Occipital lobe (tissue), 1 donor: ENCODE measurements at regions not wholly inside any gene's neighbourhood (a gene's known extent, or its start where the extent isn't known, plus 50 kb on each side); places are given as distances from the start of the nearest gene placed in this dataset.

Source experiments
- DNase-seq: peaks from one replicate; lab custom pipeline; 2025; lab: John Stamatoyannopoulos, UW

DNA sequence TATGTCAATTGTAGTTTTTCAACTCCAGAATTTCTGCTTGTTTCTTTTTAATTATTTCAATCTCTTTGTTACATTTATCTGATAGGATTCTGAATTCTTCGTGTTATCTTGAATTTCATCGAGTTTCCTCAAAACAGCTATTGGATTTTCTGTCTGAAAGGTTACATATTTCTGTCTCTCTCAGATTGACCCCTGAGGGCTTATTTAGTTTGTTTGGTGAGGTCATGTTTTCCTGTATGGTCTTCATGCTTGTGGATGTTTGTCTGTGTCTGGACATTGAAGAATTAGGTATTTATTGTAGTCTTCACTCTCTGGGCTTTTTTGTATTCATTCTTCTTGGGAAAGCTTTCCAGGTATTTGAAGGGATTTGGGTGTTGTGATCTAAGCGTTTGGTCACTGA lies 85.6 kb downstream of the SNAPC1 start:
- no peak for DNase-seq

- DNase-seq = no peak
Observed at GRCh38 chr14:61854898-61855297, 92.7 kb downstream of the SNAPC1 start.

GRCh38 chr14:61860294-61860918 lies 98.2 kb downstream of the SNAPC1 start:
- no peak for DNase-seq

GRCh38 chr14:61861320-61861865 lies 99.2 kb downstream of the SNAPC1 start:
- DNase-seq = no peak

- DNase-seq = no peak
Observed at GRCh38 chr14:61864329-61864898, 102.2 kb downstream of the SNAPC1 start.

DNA sequence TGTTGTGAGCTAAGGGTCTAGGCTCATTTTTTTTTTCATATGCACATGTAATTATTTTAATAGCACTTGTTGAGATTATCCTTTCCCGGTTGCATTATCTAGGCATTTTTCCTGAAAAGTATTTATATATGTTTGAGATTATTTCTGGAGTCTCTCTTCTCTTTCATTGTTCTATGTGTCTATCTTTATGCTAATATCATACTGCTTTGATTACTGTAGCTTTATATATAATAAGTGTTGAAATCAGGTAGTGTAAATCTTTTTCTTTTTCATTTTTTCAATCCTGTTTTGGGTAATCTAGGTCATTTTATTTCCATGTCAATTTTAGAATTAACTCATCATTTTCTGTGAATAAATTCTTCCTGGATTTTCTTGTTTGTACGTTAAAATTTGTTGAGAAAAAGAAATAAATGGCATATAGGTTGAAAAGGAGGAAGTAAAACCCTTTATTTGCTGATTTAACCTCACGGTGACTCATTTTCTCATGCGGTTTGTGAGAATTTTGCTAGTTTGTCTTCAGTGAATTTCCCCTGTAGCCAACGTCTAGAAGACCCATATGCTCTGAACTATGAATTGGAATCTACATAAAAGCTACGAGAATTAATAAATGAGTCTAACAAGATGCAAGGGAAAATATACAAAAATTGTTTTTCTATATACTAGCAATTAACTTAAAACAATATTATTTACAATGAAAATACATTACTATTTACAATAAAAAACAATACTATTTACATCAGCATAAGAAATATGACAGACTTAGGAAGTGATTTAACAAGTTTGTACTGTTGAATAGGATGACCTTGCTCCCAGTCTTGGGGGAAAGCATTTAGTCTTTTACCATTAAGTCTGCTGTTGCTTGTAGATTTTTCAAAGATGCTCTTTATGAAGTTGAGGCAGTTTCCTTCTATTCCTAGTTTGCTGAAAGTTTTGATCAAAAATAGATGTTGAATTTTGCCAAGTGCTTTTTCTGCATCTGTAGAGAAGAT lies 105.0 kb downstream of the SNAPC1 start:
- no peak for DNase-seq

DNA sequence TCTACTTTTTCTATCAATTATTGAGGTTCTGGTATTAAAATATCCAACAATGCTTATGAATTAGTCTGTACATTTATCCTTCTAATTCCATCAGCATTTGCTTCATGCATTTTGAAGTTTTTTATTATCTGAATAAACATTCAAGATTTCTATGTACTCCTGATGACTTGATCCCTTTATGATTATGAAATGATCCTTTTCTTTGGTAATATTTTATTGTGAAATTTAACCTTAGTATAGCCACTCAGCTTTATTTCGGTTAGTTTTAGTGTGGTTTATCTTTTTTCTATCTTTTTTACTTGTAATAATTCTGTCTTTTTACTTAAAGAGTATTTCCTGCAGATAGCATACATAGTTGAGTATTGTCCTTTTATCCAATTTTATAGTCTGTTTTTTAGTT lies 106.6 kb downstream of the SNAPC1 start:
- no peak for DNase-seq

DNA sequence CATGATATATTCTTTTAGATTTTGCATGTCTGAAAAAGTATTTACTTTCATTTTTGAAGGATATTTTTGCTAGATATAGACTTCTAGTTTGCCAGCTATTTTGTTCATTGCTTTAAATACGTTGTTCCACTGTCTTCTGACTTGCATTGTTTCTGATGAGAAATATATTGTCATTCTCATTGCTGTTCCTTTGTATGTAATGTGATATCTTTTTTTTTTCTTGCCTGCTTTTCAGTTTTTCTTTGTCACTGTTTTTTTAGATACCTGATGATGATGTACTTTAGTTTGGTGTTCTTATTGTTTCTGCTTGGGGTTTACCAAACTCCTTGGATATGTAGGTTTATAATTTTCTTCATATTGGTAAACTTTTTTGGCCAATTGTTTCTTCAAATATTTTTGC lies 107.9 kb downstream of the SNAPC1 start:
- DNase-seq = no peak

DNA sequence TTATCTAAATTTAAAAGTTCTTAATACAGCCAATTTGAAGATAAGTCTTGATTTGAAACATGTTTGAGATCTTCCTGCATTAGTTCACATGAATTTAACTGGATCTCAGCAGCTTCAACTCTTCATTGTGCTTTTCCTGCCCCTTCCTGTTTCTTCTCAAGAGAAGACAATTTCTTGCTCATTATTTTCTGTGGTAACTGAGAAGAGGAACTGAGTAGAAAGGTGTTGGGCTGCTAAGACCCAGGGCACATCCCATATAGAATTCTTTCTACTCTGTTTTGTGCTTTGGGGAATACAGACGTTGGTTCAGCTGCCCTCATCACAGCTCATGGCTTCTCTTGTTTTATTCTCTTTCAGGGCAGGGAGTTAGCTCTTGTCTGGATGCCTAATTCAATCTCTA lies 110.2 kb downstream of the SNAPC1 start:
- DNase-seq = no peak

DNA sequence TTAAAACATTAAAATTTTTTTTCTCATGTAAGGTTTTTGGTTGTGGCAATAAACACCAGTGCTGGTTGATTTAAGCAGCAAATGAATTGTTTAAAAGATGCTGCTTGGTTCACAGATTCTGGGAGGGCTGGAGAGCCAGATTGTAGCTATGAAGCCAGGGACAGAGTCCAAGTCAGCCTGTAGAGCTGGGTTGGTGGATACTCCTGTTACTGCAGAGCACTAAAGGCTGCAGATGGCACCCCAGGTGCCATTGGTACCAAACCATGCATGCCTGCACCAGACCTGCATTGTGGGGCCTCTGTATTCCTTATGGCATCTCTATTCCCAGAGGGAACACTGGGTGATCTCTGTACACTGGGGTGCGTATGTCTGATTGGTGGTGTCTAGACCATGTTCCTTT lies 113.3 kb downstream of the SNAPC1 start:
- DNase-seq = no peak

DNA sequence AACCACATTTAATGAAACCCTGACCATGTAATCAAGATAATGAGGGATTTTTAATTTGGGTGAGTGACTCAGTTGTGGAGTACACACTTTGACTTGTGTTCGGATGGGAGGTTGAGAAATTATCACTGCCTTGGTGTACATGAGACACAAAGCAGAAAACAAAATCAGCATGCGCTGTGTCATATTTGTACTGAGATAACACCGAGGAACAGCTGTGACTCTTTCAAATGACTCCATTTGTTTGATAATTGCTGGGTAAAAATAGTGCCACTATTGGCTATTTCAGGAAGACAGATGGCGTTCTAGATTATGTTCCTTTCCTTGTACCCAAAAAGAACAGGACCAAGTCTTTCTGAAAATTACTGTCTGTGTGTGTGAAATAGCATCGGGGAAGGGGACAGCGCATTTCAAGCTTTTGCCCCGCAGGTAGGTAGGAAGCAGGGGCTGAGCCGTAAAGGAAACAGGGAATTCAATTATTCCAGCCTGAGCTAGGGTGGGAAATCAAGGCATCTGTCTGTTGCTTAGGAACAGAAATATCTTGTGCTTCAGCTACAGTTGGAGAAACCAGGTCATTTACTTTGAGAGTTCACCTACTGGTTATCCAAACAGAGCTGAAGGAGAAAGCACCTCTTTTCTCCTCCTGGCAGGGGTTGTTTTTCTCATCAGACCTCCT lies 114.3 kb downstream of the SNAPC1 start:
- no peak for DNase-seq

DNA sequence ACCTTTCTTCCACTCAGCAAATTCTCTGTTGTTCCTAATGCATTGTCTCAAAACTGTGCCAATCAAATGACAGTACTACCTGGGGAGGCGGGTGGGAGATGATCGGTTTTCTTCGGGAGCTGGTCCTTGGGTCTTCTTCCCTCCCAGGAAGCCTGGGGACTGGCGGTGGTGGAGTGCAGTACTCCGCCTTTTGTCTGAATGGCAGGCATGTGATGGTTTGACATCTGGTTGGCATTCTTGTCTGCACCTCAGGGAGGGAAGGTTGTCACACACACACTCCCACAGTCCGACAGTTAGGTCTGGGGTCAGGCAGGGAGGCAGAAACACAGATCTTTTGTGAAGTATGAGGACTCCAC lies 114.8 kb downstream of the SNAPC1 start:
- no peak for DNase-seq

- no peak for DNase-seq
Observed at GRCh38 chr14:61877768-61878167, 115.5 kb downstream of the SNAPC1 start.

- no peak for DNase-seq
Observed at GRCh38 chr14:61878931-61879330, 116.7 kb downstream of the SNAPC1 start.

GRCh38 chr14:61881046-61881445 lies 118.8 kb downstream of the SNAPC1 start:
- no peak for DNase-seq

DNA sequence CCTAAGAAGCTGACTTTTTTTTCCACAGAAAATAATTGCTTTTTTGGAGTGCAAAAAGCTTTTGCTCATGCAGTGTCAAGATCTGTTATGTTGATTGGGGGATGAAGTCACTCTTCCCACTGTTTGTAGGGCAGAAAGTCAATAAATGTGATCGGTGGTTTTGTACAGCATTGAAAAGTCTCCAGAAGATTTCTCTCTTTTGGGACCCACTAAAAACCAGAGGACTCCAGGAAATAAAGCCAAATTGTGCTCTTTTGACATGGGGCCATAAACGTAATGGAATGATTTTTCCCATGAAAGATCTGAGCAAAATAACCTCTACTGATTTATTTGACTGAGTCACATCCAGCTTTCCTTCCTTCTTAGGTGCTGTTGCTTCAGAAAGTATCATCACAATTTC lies 122.5 kb downstream of the SNAPC1 start:
- DNase-seq = no peak

DNA sequence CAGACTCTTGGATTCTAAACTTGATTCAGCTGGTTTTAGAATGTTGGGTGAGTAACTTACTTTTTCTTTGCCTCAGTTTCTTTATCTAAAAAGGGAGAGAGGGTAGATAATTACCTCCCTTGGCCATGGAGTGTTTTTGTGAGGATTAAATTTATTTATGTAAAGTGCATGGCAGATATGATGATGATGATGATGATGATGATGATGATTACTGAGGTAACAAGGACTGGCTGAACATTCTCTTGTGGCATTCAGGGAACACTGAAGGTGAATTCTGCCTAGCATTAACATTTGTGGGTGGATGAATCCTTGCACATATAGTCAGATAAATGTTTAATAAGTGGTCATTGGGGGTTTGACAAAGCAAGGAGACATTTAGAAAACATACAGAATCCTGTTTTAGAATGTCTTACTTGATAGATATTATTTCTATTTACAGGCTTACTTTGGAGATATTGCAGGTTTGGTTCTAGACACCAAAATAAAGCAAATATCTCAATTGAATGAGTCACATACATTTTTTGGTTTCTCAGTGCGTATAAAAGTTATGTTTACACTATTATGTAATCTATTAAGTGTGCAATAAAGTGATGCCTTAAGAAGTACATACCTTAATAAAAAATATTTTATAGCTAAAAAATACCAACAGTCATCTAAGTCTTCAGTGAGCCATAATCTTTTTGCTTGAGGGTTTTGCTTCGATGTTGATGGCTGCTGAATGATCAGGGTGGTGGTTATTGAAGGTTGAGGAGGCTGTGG lies 123.2 kb downstream of the SNAPC1 start:
- DNase-seq = no peak

GRCh38 chr14:61887628-61888027 lies 125.4 kb downstream of the SNAPC1 start:
- DNase-seq = no peak

- no peak for DNase-seq
Observed at GRCh38 chr14:61889914-61890351, 127.7 kb downstream of the SNAPC1 start.

GRCh38 chr14:61891170-61891569 lies 128.9 kb downstream of the SNAPC1 start:
- no peak for DNase-seq

GRCh38 chr14:61891810-61892209 lies 129.6 kb downstream of the SNAPC1 start:
- no peak for DNase-seq
